ENCODE measurements at regions not wholly inside any gene's neighbourhood (a gene's known extent, or its start where the extent isn't known, plus 50 kb on each side); places are given as distances from the start of the nearest gene placed in this dataset.

GRCh38 chr16:24634919-24635318, 94.5 kb upstream of the TNRC6A start:
- no peak for TF ChIP-seq CTCF (IDR thresholded peaks at IDR 0.05)
- no peak for TF ChIP-seq POLR2A (IDR thresholded peaks at IDR 0.05)

Measured in lower leg skin (tissue), 3 donors.